Myocyte (in vitro differentiated cells): ENCODE measurements at regions not wholly inside any gene's neighbourhood (a gene's known extent, or its start where the extent isn't known, plus 50 kb on each side); places are given as distances from the start of the nearest gene placed in this dataset.
"Not testable (repeated sequence)": the region's sequence is repeated elsewhere in the genome, so short reads cannot be mapped to it uniquely, and the experiment has no call there.

Experiments
- DNase-seq: peaks from one replicate; pipeline ENCODE4 v3.0.0-alpha.2; 2012; ENCODE audit warnings: low read depth

DNA sequence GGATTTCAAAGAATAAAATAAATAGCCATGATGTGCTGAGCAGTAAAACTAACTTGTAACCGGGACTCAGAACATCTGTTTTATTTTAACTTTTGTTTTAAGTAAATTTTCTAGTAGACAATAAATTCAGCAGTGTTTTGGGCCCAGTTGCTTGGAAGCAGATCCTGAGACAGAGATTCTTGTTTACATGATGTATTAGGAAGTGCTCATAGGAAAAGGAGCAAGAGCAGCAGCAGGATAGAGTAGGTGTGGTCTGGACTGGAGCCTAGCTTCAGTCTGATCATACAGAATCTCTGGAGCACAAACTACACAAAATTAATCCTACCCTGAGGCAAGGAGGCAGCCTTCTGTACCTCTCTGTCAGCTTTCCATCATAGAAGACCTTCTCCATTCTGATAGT lies 139.2 kb upstream of the CCNH start:
- DNase-seq = no peak

DNA sequence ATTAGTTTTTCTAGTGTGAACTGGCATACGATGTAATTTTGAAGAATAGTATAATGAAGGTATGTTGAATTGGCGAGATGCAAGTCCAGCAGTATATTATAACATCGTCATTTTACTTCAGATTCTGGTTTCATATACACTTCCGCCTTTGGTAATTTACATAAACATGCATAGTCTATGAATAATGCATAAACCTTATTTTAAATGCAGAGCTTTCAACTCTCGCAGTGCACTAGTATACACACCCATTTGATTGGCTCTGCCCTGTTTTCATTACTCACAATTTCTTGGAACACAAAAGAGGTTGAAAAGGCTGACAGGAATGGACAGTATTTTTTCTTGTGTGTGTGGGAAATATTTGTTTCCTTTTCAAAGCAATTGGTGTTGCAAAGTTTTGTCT lies 128.9 kb upstream of the CCNH start:
- DNase-seq = no peak

DNA sequence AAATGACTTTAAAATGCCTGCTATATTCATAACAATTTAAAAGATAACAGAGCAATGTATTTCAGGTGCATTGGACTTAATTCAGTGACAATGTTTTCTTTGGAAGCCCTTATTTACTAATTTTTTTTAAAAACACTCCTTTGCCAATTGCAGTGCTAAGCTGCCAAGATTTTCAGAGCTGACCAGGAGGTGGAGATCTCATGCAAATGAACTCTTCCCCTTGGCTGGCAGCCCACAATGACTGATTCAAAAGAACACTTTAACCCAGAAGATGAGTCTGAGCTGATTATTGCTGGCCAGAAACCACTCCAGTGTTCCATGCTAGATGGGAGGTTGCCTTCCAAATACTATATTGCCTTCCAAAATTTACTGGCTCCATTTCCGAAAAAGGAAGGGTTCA lies 128.3 kb upstream of the CCNH start:
- peak; percentile 63 for DNase-seq

DNA sequence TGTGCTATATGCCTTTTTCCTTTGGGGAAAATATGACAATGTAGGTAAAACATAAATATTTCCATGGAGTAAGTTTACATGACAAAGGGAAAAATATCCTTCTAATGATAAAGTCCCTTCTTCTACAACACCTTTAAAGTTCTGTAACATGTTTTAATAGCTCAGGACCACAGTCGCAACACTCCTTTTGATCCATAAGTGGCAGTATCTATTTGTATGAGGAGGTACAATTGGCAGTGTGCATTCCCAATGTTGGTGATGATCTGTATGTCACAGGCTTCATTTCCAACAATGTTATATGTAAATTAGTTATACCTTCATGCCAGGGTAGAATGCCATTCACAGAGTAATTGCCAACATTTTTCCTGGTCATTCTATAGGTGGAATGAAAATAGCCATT lies 127.1 kb upstream of the CCNH start:
- DNase-seq = no peak

DNA sequence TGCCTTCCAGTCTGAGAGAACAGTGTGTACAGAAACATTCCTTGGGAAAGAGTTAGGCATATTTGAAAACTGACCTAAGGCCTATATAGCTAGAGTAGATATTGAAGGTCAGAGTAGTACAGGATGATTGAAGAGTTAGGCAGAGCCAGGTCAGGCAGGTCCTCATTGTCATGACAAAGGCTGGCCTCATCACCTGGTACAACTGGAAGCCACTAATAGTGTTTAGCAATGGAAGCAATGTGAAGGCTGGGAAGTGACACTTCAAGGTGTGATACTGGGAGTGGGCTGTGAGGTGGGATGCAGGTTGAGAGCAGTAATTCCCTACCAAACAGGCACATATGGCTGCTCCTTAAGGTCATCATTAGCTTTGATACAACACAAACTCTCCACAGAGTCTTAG lies 123.6 kb upstream of the CCNH start:
- DNase-seq = no peak

DNA sequence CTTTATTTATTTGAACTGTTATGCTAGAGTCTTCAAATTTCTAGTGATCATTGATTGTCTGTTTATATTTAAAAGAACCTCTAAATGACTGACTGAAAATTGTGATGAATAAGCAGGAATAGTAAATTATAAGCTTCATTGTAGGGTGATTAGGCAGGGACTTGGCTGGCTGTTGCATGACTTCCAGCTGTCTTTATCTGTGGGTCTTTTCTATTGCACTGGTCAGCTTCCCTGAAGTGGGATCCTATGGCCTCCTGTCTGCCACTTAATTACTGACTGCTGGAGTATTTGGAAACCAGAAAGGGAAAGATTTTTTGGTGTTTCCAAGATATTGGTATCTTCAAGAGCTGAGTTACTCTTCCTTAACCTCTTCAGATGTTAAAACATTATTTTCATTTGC lies 123.0 kb upstream of the CCNH start:
- DNase-seq = no peak

DNA sequence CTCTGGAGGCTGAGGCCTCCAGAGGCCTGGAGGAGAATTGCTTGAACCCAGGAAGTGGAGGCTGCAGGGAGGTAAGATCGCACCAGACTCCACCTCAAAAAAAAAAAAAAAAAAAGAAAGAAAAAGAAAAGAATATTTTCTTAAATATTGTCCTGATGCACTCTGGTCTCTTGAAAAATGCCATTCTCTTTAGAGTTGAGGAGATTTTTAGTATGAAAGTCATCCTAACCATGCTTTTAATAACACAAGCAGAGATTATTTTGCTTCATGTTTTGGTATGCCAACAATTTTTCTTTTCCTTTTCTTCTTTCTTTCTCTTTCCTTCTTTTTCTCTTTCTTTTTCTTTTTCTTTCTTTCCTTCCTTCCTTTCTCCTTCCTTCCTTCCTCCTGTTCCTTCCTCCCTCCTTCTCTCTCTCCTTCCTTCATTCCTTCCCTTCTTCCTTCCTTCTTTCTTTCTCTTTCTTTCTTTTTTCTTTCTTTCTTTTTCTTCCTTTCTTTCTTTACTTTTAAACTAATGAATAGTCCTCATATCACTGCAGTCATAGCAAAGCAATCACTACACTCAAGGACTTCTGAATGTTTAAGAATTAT lies 116.9 kb upstream of the CCNH start:
- no peak for DNase-seq

DNA sequence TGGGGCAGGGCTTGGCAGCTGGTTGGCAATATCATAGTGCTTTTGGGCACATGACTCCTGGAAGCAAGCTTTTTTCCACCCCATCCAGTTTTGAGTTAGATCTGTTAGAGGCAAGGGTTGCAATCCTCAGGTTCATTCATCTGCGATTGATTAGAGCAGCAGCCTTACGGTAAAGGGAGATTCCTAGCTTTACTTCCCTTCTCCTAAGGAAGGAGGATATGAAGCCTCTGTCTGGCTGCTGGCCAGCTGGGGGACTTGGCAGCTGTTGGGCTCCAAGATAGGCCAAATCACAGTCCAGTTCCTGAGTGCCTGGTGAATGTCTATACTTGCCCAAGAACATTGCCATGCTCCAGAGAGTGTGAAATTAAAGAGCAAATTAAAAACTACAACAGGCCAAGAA lies 113.4 kb upstream of the CCNH start:
- peak; percentile 9 for DNase-seq

DNA sequence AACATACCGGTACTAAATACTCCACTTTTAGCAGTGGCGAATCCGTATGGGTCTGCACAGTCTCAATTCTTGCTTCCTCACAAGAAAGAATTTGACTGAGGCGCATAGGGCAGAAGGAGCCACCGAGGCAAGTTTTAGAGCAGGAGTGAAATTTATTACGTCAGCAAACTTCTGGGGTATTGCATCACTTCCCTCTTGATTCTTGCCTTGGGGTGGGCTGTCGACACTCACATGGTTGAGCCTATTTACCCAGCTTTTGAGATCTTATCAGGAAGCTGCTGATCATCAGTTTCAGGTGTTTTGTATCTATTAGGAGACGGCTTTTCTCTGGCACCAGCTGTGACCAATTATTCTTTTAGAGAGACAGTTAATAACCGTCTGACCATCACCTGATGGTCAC lies 111.5 kb upstream of the CCNH start:
- no peak for DNase-seq

DNA sequence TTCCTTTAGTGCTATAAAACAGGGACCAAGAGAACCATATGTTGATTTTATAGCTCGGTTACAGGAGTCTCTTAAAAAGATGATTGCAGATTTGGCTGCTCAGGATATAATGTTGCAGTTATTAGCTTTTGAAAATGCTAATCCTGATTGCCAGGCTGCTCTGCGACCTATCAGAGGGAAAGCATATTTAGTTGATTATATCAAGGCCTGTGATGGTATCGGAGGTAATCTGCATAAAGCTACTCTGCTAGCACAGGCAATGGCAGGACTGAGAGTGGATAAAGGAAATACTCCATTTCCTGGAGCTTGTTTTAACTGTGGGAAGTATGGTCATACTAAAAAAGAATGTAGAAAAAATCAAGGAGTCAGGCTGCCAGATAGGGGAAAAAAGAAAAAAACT lies 99.0 kb upstream of the CCNH start:
- DNase-seq = not testable (repeated sequence)

DNA sequence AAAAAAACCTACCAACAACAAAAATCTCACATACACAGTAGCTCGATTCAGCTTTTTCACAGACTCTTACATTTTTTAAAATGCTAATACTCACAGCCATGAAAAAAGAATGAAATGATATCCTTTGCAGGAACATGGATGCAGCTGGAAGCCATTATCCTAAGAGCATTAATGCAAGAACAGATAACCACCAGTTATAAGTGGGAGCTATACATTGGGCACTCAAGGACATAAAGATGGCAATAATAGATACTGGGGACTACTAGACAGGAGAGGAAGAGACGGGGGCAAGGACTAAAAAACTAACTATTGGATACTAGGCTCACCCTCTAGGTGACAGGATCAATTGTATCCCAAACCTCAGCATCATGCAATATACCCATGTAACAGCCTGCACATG lies 90.3 kb upstream of the CCNH start:
- DNase-seq = no peak

DNA sequence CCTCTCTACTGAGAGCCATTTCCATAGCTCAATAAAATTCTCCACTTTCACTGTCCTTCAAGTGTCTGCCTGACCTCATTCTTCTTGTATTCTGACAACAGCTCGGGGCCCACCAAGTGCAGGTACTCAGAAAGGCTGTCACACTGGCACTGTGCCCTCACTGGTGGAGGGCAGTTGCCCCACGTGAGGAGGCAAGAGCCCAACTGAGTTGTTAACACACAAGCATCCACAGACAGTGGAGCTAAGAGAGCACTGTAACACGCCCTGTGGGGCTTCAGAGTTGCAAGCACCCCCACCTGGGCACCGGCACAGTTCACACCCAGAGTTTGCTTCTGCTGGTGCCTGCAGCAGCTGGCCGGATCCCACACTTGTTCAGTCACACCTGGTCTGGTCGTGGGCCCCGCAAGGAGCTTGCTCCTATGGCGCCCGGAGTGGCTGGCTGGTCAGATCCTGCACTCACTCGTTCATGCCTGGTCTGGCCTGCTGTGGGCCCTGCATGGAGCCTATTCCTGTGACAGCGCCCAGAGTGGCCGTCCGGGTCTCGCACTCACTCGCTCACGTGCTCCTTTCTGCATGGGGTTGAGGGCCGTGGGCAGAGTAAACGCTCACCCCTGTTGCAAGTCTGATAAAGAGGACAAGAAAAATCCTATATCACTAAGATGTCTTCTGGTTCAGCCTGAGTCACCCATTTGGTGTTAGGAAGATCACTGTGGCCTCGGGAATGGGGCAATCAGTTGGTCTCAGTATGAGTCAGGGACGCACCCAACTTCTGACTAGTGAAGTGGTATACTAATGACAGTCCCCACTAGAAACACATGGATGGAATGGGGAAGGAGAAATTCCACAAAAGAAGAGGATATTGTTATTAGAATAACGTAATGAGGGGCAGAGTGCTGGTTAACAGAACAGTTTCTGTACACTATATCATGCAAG lies 87.0 kb upstream of the CCNH start:
- peak; percentile 1 for DNase-seq
